Gastrocnemius medialis (tissue), 4 donors: ENCODE measurements at regions not wholly inside any gene's neighbourhood (a gene's known extent, or its start where the extent isn't known, plus 50 kb on each side); places are given as distances from the start of the nearest gene placed in this dataset.

ENCODE experiments used
- CTCF ChIP-seq, 5 experiments: fragments of 450-650 bp in 3 of 5; fragments of 200-600 bp in 2 of 5; sonication (generic) in 2 of 5; IDR thresholded peaks in 4 of 5; conservative IDR thresholded peaks in 1 of 5; 1 replicate in 4 of 5; 2 replicates in 1 of 5; pipeline ENCODE4 v1.5.1; 2016 to 2019; ENCODE audit warnings: antibody characterized with exemption in 5 of 5, mild to moderate bottlenecking in 3 of 5, moderate library complexity in 3 of 5
- POLR2A ChIP-seq, 2 donors: fragments of 450-650 bp; IDR thresholded peaks; one replicate each; pipeline ENCODE4 v1.6.1; 2017; ENCODE audit warnings: antibody characterized with exemption in 2 of 2, mild to moderate bottlenecking in 2 of 2, moderate library complexity in 2 of 2

DNA sequence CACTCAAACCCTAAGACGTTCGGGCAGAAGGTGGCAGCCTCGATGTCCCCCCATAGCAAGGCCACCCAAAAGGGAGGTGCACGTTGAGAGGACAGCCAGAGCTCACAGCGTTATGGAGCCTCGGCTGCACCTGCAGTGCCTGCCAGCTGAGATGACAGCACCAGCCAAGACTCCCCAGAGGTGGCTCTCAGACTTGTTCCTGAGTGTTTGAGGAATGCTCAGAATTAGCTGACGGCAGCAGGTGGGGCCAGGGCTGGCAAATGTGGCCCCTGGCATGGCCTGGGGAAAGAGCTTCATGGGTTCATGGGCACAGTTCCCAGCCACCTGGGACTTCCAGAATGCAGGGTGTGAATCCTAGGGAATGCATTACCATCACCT lies 177.8 kb downstream of the KLF13 start:
- no peak for TF ChIP-seq CTCF (IDR thresholded peaks at IDR 0.05 in 4 of 5, conservative IDR thresholded peaks at IDR 0.05 in 1 of 5)
- TF ChIP-seq POLR2A (IDR thresholded peaks at IDR 0.05), result no peak
